IPS-11a (cell line): ENCODE measurements at regions not wholly inside any gene's neighbourhood (a gene's known extent, or its start where the extent isn't known, plus 50 kb on each side); places are given as distances from the start of the nearest gene placed in this dataset.

Experiments
- H3K4me3 ChIP-seq: one replicate; pipeline ENCODE4 v1.5.1; 2013; ENCODE audit warnings: low read depth, low read length, control low read depth

GRCh38 chr7:12456506-12456905 lies 52.8 kb upstream of the VWDE start:
- H3K4me3 ChIP-seq = no peak overlapping the region

GRCh38 chr7:12458520-12459131 lies 55.0 kb upstream of the VWDE start:
- H3K4me3 ChIP-seq = no peak overlapping the region

- no peak overlapping the region for H3K4me3 ChIP-seq
These were observed 64.2 kb upstream of the VWDE start for GRCh38 chr7:12467837-12468236.

- H3K4me3 ChIP-seq = no peak overlapping the region
These were observed 65.9 kb upstream of the VWDE start for GRCh38 chr7:12469568-12469967.

- no peak overlapping the region for H3K4me3 ChIP-seq
These were observed 67.3 kb upstream of the VWDE start for GRCh38 chr7:12470930-12471329.

GRCh38 chr7:12474035-12474434 lies 70.4 kb upstream of the VWDE start:
- no peak overlapping the region for H3K4me3 ChIP-seq

GRCh38 chr7:12475362-12476063 lies 71.8 kb upstream of the VWDE start:
- H3K4me3 ChIP-seq = no peak overlapping the region

- H3K4me3 ChIP-seq = no peak overlapping the region
These were observed 74.0 kb upstream of the VWDE start for GRCh38 chr7:12477620-12478019.

GRCh38 chr7:12481722-12482121 lies 78.1 kb upstream of the VWDE start:
- H3K4me3 ChIP-seq = no peak overlapping the region

GRCh38 chr7:12485845-12486244 lies 82.2 kb upstream of the VWDE start:
- no peak overlapping the region for H3K4me3 ChIP-seq

- H3K4me3 ChIP-seq = no peak overlapping the region
These were observed 82.2 kb upstream of the SCIN start for GRCh38 chr7:12488341-12488740.

- no peak overlapping the region for H3K4me3 ChIP-seq
These were observed 80.3 kb upstream of the SCIN start for GRCh38 chr7:12490107-12490688.

GRCh38 chr7:12490940-12491339 lies 79.6 kb upstream of the SCIN start:
- no peak overlapping the region for H3K4me3 ChIP-seq

- no peak overlapping the region for H3K4me3 ChIP-seq
These were observed 79.0 kb upstream of the SCIN start for GRCh38 chr7:12491526-12491925.

- H3K4me3 ChIP-seq = no peak overlapping the region
These were observed 77.1 kb upstream of the SCIN start for GRCh38 chr7:12493407-12493806.

GRCh38 chr7:12493863-12494686 lies 76.4 kb upstream of the SCIN start:
- no peak overlapping the region for H3K4me3 ChIP-seq

- no peak overlapping the region for H3K4me3 ChIP-seq
These were observed 75.9 kb upstream of the SCIN start for GRCh38 chr7:12494687-12495024.

GRCh38 chr7:12496901-12497674 lies 73.4 kb upstream of the SCIN start:
- H3K4me3 ChIP-seq = peak overlapping the region; percentile 8

- H3K4me3 ChIP-seq = no peak overlapping the region
These were observed 66.4 kb upstream of the SCIN start for GRCh38 chr7:12504149-12504548.

- no peak overlapping the region for H3K4me3 ChIP-seq
These were observed 62.5 kb upstream of the SCIN start for GRCh38 chr7:12508005-12508404.

- no peak overlapping the region for H3K4me3 ChIP-seq
These were observed 62.0 kb upstream of the SCIN start for GRCh38 chr7:12508554-12508953.
